H1 (cell line): ENCODE measurements at regions not wholly inside any gene's neighbourhood (a gene's known extent, or its start where the extent isn't known, plus 50 kb on each side); places are given as distances from the start of the nearest gene placed in this dataset.

Experiments used
- RFX5 ChIP-seq: IDR thresholded peaks from 2 replicates; pipeline ENCODE4 v1.6.1; 2011; ENCODE audit warnings: low read depth, low read length, improper control_type of control experiment, borderline replicate concordance
- RXRA ChIP-seq: IDR thresholded peaks from 2 replicates; pipeline ENCODE4 v1.6.1; 2011; ENCODE audit warnings: low read depth, mild to moderate bottlenecking, low read length, moderate library complexity; ENCODE audit not compliant: insufficient read depth
- SP4 ChIP-seq: IDR thresholded peaks from 2 replicates; pipeline ENCODE4 v1.6.1; 2012; ENCODE audit warnings: low read length, inconsistent platforms
- TBP ChIP-seq: IDR thresholded peaks from 2 replicates; pipeline ENCODE4 v1.6.1; 2011; ENCODE audit warnings: low read depth, low read length, improper control_type of control experiment
- TF ChIP-seq, protein P1 (sequence below): fragments of 300-600 bp; sonication (generic); IDR thresholded peaks from 2 replicates; pipeline ENCODE4 v1.7.1; 2012; ENCODE audit warnings: low read length, moderate library complexity, mild to moderate bottlenecking, inconsistent platforms; ENCODE audit not compliant: insufficient replicate concordance

DNA sequence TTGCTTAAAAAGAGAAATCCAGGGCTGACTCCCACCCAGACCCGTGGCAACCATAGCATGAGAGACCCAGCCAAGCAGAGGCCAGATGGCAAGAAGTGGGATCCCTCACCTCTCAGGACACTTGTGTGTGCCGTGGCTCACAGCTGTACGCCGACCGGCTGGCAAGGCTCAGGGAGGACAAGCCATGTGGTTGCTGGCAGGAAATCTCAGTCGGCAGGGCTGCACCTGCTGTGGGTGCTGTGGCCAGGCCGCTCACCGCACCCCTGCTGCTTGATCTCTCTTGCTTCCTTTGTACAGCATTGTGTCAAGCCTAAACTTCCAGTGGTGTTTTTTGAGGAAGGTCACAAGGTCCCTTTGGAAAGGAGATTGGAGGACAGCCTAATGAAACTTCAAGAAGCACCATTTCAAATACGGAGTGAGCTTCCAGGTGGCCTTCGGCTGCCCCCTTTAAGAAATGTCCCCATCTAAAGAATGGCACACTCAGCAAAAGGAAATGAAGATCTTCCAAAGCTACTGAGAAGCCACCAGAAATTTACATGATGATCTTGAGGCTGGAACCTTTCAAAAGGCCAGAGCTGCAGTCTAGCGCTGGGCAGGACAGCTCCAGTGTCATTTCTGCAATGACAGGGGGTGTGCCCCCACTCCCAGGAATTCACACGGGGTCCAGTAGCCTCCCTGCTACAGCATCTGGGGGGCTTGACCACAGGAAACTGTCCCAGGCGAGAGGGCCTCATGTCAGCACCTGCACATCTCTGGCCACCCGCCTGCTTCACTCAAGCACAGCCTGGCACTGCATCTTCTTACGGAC lies 409.0 kb upstream of the MGMT start (continued):
- TF ChIP-seq, protein P1, sequence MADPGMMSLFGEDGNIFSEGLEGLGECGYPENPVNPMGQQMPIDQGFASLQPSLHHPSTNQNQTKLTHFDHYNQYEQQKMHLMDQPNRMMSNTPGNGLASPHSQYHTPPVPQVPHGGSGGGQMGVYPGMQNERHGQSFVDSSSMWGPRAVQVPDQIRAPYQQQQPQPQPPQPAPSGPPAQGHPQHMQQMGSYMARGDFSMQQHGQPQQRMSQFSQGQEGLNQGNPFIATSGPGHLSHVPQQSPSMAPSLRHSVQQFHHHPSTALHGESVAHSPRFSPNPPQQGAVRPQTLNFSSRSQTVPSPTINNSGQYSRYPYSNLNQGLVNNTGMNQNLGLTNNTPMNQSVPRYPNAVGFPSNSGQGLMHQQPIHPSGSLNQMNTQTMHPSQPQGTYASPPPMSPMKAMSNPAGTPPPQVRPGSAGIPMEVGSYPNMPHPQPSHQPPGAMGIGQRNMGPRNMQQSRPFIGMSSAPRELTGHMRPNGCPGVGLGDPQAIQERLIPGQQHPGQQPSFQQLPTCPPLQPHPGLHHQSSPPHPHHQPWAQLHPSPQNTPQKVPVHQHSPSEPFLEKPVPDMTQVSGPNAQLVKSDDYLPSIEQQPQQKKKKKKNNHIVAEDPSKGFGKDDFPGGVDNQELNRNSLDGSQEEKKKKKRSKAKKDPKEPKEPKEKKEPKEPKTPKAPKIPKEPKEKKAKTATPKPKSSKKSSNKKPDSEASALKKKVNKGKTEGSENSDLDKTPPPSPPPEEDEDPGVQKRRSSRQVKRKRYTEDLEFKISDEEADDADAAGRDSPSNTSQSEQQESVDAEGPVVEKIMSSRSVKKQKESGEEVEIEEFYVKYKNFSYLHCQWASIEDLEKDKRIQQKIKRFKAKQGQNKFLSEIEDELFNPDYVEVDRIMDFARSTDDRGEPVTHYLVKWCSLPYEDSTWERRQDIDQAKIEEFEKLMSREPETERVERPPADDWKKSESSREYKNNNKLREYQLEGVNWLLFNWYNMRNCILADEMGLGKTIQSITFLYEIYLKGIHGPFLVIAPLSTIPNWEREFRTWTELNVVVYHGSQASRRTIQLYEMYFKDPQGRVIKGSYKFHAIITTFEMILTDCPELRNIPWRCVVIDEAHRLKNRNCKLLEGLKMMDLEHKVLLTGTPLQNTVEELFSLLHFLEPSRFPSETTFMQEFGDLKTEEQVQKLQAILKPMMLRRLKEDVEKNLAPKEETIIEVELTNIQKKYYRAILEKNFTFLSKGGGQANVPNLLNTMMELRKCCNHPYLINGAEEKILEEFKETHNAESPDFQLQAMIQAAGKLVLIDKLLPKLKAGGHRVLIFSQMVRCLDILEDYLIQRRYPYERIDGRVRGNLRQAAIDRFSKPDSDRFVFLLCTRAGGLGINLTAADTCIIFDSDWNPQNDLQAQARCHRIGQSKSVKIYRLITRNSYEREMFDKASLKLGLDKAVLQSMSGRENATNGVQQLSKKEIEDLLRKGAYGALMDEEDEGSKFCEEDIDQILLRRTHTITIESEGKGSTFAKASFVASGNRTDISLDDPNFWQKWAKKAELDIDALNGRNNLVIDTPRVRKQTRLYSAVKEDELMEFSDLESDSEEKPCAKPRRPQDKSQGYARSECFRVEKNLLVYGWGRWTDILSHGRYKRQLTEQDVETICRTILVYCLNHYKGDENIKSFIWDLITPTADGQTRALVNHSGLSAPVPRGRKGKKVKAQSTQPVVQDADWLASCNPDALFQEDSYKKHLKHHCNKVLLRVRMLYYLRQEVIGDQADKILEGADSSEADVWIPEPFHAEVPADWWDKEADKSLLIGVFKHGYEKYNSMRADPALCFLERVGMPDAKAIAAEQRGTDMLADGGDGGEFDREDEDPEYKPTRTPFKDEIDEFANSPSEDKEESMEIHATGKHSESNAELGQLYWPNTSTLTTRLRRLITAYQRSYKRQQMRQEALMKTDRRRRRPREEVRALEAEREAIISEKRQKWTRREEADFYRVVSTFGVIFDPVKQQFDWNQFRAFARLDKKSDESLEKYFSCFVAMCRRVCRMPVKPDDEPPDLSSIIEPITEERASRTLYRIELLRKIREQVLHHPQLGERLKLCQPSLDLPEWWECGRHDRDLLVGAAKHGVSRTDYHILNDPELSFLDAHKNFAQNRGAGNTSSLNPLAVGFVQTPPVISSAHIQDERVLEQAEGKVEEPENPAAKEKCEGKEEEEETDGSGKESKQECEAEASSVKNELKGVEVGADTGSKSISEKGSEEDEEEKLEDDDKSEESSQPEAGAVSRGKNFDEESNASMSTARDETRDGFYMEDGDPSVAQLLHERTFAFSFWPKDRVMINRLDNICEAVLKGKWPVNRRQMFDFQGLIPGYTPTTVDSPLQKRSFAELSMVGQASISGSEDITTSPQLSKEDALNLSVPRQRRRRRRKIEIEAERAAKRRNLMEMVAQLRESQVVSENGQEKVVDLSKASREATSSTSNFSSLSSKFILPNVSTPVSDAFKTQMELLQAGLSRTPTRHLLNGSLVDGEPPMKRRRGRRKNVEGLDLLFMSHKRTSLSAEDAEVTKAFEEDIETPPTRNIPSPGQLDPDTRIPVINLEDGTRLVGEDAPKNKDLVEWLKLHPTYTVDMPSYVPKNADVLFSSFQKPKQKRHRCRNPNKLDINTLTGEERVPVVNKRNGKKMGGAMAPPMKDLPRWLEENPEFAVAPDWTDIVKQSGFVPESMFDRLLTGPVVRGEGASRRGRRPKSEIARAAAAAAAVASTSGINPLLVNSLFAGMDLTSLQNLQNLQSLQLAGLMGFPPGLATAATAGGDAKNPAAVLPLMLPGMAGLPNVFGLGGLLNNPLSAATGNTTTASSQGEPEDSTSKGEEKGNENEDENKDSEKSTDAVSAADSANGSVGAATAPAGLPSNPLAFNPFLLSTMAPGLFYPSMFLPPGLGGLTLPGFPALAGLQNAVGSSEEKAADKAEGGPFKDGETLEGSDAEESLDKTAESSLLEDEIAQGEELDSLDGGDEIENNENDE, result no peak
- no peak for TF ChIP-seq SP4
- TF ChIP-seq TBP, result no peak
- no peak for TF ChIP-seq RFX5
- no peak for TF ChIP-seq RXRA
- TF ChIP-seq, all 59 proteins: peak for 0
